BLaER1 (cell line): ENCODE measurements at regions not wholly inside any gene's neighbourhood (a gene's known extent, or its start where the extent isn't known, plus 50 kb on each side); places are given as distances from the start of the nearest gene placed in this dataset.

ENCODE experiments used
- H3K27ac ChIP-seq: shearing (Covaris generic); formaldehyde crosslinking; 2 replicates; pipeline ENCODE4 v1.8.1; 2022
- H3K27me3 ChIP-seq: shearing (Covaris generic); formaldehyde crosslinking; 2 replicates; pipeline ENCODE4 v1.8.1; 2022
- H3K36me3 ChIP-seq: shearing (Covaris generic); formaldehyde crosslinking; 2 replicates; pipeline ENCODE4 v1.8.1; 2022
- H3K4me1 ChIP-seq: shearing (Covaris generic); formaldehyde crosslinking; 2 replicates; pipeline ENCODE4 v1.8.1; 2022
- H3K4me2 ChIP-seq: shearing (Covaris generic); formaldehyde crosslinking; 2 replicates; pipeline ENCODE4 v1.8.1; 2022
- H3K4me3 ChIP-seq: shearing (Covaris generic); formaldehyde crosslinking; 2 replicates; pipeline ENCODE4 v1.8.1; 2022
- H3K9ac ChIP-seq: shearing (Covaris generic); formaldehyde crosslinking; 2 replicates; pipeline ENCODE4 v1.8.1; 2022
- H3K9me3 ChIP-seq: shearing (Covaris generic); formaldehyde crosslinking; 2 replicates; pipeline ENCODE4 v1.8.1; 2022
- H4K20me1 ChIP-seq: shearing (Covaris generic); formaldehyde crosslinking; 2 replicates; pipeline ENCODE4 v1.8.1; 2022
- Cebpa-rat ChIP-seq: shearing (Covaris generic); IDR thresholded peaks from 2 replicates; pipeline ENCODE4 v1.8.1; 2022

DNA sequence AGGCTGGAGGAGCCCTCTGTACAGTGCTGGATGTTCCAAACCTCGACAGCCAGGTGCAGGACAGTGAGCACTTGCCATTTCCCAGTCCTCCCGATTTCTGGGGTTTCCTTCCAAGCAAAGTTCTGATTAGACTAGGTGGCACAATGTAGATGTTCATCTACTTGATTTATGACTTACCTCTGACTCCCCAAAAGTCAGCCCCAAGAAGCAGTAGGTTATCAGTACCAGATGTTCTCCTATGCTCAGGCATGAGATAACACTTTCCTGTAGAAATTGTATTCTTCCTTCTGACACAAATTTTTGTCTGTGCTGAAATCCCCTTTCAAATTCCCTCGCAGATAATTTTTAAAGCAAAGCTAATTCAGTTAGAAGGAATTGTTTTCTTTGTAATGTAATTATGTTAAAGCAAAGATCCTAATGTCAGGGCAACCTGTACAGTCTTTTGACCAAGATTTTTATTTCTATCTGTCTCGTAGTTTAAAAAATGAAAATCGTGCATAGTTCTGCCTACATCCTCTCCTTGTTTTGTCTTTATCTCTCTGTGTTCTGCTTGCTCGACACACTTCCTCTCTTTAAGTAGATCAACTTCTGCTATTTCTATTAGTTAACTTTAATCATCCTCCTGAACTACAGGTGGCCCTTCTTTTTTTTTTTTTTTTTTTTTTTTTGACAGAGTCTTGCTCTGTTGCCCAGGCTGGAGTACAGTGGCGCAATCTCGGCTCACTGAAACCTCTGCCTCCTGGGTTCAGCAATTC is 102.4 kb upstream of the PJA2 start:
- no peaks in the 10 kb centered on the region; the same call in 1 of the 2 replicates for H3K4me1 ChIP-seq
- H4K20me1 ChIP-seq, result no peaks in the 10 kb centered on the region
- TF ChIP-seq Cebpa-rat, result no peak
- no peaks in the 10 kb centered on the region for H3K9me3 ChIP-seq
- no peak overlapping the region for H3K4me2 ChIP-seq
- H3K9ac ChIP-seq, result no peak overlapping the region
- H3K36me3 ChIP-seq, result no peaks in the 10 kb centered on the region
- H3K4me3 ChIP-seq, result no peak overlapping the region
- no peaks in the 10 kb centered on the region for H3K27me3 ChIP-seq
- H3K27ac ChIP-seq, result no peak overlapping the region

DNA sequence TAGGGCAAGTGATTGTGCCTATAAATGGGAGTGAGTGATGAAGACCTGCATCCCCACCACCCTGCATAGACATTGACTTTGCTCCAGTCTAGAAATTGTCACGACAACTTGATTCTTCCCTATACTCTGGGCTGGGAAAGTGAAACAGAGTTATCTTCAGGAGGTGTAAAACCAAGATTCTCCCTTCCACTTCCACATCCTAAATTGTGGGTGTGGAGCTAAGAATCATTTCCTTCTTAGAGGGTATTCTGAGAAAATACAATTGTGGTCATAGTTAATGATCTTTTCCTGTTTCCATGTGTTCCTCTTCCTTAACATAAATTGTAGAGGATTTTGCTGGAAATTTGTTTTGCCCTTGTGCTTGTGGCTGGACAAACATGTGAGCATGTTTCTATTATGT is 96.8 kb upstream of the PJA2 start:
- TF ChIP-seq Cebpa-rat, result no peak
- Histone ChIP-seq H3K9ac (no peak overlapping the region), H3K9me3 (no peaks in the 10 kb centered on the region), H3K27ac (no peak overlapping the region), H4K20me1 (no peaks in the 10 kb centered on the region), H3K4me1 (no peaks in the 10 kb centered on the region), H3K27me3 (no peaks in the 10 kb centered on the region), H3K4me3 (no peak overlapping the region), H3K36me3 (no peaks in the 10 kb centered on the region), H3K4me2 (no peak overlapping the region)

DNA sequence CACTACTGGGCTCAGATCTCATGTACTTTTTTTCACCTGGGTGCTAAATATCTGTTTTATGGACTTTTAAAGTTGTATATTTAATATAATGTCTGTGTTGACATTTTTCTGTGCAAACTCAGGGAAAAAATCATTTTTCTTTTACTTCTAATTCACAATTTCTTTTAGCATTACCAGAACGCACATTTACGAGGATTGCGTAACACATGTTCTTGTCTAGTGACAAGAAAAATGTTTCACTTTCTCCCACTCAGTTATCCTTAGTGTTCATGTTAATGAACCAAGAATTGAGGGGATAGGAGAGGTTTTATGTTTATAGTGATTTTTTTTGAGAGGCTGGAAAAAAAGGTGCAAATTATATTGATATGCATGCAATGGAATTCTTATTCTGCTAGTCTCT is 86.3 kb upstream of the PJA2 start:
- Histone ChIP-seq H3K9me3 (no peaks in the 10 kb centered on the region), H4K20me1 (no peaks in the 10 kb centered on the region), H3K36me3 (no peaks in the 10 kb centered on the region), H3K27ac (no peak overlapping the region), H3K27me3 (no peaks in the 10 kb centered on the region), H3K4me3 (no peak overlapping the region), H3K4me1 (no peaks in the 10 kb centered on the region), H3K4me2 (no peak overlapping the region), H3K9ac (no peak overlapping the region)
- peak; percentile 81; the same call in 1 of the 2 replicates for TF ChIP-seq Cebpa-rat

DNA sequence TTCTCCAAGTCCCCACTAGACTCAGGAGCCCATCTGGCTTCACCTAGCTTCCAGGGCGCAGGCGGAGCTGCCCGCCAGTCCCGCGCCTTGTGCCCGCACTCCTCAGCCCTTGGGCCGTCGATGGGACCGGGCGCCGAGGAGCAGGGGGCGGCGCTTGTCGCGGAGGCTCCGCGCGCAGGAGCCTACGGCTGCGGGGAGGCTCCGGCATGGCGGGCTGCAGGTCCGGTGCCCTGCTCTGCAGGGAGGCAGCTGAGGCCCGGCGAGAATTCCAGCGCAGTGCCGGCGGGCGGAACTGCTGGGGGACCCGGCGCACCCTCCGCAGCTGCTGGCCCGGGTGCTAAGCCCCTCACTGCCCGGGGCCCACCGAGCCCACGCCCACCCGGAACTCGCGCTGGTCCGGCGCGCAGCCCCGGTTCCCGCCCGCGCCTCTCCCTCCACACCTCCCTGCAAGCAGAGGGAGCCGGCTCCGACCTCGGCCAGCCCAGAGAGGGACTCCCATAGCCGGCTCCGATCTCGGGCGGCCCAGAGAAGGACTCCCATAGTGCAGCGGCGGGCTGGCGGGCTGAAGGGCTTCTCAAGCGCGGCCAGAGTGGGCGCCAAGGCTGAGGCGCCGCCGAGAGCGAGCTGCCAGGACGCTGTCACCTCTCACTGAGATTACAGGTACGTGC is 78.1 kb upstream of the PJA2 start:
- Histone ChIP-seq H3K36me3 (no peaks in the 10 kb centered on the region), H4K20me1 (no peaks in the 10 kb centered on the region)
- no peak for TF ChIP-seq Cebpa-rat

DNA sequence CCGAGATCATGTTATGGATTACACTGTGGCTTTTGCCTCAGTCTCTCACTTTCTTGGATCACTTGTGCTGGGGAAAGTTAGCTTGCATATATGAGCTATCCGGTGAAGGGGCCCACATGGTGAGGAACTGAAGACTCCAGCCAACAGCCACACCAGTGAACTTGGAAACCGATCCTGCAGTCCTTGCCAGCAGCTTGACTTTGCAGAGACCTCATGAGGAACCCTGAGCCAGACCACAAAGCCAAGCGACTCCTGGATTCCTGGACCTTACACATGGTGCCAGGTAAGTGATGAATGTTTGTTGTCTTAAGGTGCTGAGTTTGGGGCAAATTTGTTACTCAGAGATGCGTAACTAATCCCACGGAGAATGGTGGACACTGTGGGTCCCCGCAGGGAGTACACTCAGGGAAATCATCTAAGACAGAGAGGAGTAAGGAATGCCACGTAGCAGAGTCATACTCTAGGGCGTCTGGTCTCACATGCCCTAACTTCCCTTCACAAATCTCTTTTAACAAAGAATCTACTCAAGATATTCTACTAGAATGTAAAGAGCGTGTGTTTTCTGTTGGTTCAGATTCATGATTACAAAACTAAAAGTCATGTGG is 76.5 kb upstream of the PJA2 start:
- Histone ChIP-seq H4K20me1 (no peaks in the 10 kb centered on the region), H3K9me3 (peaks cover 10% of the 10 kb centered on the region), H3K4me2 (no peak overlapping the region), H3K27me3 (no peaks in the 10 kb centered on the region), H3K4me3 (no peak overlapping the region), H3K9ac (no peak overlapping the region), H3K27ac (no peak overlapping the region), H3K4me1 (no peaks in the 10 kb centered on the region), H3K36me3 (no peaks in the 10 kb centered on the region)
- TF ChIP-seq Cebpa-rat, result no peak

More for the DNA sequence above, 78.1 kb upstream of the PJA2 start:
- no peak overlapping the region for H3K4me2 ChIP-seq
- H3K9me3 ChIP-seq, result peaks cover 10% of the 10 kb centered on the region
- no peaks in the 10 kb centered on the region for H3K27me3 ChIP-seq
- no peaks in the 10 kb centered on the region for H3K4me1 ChIP-seq
- H3K27ac ChIP-seq, result no peak overlapping the region
- H3K4me3 ChIP-seq, result no peak overlapping the region
- H3K9ac ChIP-seq, result no peak overlapping the region

DNA sequence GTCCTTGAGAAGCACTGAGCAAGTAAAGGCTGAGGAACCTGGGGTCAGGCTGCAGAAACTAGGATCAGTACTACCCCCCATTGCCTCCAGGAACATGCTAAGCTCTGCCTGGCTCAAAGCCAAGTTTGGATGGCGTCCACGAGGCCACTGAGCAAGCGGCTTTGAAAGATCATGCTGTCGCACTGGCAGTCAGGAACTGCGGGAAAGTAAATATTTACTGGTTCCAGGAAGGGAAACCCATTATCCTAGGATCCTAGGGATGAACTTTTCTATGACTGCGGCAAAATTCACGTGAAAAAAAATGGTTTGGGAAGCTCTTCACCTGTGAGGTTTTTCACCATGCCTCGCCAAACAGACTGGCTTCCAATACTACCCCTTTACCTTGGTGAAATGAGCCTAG is 75.3 kb upstream of the PJA2 start:
- Histone ChIP-seq H3K36me3 (no peaks in the 10 kb centered on the region), H3K9ac (no peak overlapping the region), H3K4me1 (no peaks in the 10 kb centered on the region), H3K4me2 (no peak overlapping the region), H3K9me3 (peaks cover 10% of the 10 kb centered on the region), H4K20me1 (no peaks in the 10 kb centered on the region), H3K27me3 (no peaks in the 10 kb centered on the region), H3K4me3 (no peak overlapping the region), H3K27ac (no peak overlapping the region)
- no peak for TF ChIP-seq Cebpa-rat

DNA sequence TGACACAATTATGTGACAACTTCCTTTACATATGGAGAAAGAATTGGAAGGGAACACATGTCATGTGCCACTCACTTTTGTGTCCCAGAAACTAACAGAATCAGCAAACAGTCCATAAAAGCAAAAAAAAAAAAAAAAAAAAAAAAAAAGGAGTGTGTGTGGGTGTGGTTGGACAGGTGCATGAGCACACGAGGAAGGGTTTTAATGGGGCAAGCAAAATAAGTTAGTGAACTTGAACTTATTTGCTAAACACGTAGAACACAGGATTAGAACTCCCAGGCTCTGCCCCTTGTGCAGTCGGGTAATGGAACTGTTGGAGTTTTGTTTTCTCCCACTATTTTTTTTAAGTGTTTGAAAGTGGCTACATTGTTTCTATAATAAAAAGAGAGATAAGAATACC is 74.8 kb upstream of the PJA2 start:
- no peaks in the 10 kb centered on the region for H3K4me1 ChIP-seq
- no peak overlapping the region for H3K4me2 ChIP-seq
- no peak for TF ChIP-seq Cebpa-rat
- peaks cover 10% of the 10 kb centered on the region for H3K9me3 ChIP-seq
- no peak overlapping the region for H3K9ac ChIP-seq
- H4K20me1 ChIP-seq, result no peaks in the 10 kb centered on the region
- H3K4me3 ChIP-seq, result no peak overlapping the region
- H3K27me3 ChIP-seq, result no peaks in the 10 kb centered on the region
- H3K36me3 ChIP-seq, result no peaks in the 10 kb centered on the region
- no peak overlapping the region for H3K27ac ChIP-seq

DNA sequence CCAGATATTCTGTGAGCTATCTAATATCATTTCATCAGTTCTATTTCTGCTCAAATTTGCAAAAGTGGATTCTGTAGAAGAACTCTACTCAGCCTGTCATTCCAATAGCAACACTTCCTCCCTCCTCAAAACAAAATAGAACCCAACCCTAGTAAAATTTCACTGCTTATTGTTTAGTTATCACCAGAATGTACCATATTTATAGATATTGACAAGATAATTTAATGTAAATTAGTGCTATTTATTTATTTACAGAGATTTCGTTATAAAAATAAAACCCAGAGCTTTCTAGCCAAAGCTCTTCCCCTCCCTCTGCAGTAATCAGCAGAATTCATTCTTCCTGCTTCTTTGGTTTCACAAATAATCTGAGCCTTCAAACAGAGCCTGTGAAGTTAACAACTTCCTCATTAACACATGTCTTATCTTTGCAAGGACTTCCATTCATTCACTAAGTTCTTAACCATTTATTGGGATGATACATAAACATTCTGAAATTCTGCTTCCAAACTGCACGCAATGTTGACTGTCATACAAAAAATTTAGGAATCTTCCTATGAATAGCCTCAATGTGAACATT is 73.7 kb upstream of the PJA2 start:
- Histone ChIP-seq H3K36me3 (no peaks in the 10 kb centered on the region), H3K27ac (no peak overlapping the region), H3K4me3 (no peak overlapping the region), H3K9me3 (peaks cover 10% of the 10 kb centered on the region), H4K20me1 (no peaks in the 10 kb centered on the region), H3K4me2 (no peak overlapping the region), H3K9ac (no peak overlapping the region), H3K27me3 (no peaks in the 10 kb centered on the region), H3K4me1 (no peaks in the 10 kb centered on the region)
- no peak for TF ChIP-seq Cebpa-rat

DNA sequence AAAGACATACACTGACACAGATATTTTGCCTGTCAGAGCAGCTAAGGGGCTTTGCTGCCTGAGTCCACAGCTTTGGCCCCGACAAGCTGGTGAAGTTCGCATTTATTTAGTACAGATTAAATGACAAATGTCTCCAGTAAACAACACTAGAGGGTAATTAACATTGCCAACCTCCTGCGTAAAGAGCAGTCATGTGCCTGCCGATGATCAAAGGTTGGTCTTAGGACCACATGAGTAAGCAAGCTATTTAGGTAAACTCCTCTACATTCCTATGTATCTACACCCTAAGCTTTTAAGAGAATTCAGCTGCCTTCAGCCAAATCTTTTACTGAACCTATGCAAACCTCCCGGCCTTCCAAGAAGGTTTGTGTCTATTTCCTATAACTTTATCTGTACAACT is 73.0 kb upstream of the PJA2 start:
- H3K4me3 ChIP-seq, result no peak overlapping the region
- no peak overlapping the region for H3K4me2 ChIP-seq
- peaks cover 3% of the 10 kb centered on the region for H3K9me3 ChIP-seq
- H3K36me3 ChIP-seq, result no peaks in the 10 kb centered on the region
- no peak overlapping the region for H3K27ac ChIP-seq
- no peak overlapping the region for H3K9ac ChIP-seq
- no peaks in the 10 kb centered on the region for H4K20me1 ChIP-seq
- no peaks in the 10 kb centered on the region for H3K27me3 ChIP-seq
- no peaks in the 10 kb centered on the region for H3K4me1 ChIP-seq
- no peak for TF ChIP-seq Cebpa-rat
